ENCODE measurements at regions not wholly inside any gene's neighbourhood (a gene's known extent, or its start where the extent isn't known, plus 50 kb on each side); places are given as distances from the start of the nearest gene placed in this dataset.
"Not testable (repeated sequence)": the region's sequence is repeated elsewhere in the genome, so short reads cannot be mapped to it uniquely, and the experiment has no call there.

GRCh38 chrX:3787856-3788255, 74.4 kb upstream of the PRKX start:
- Histone ChIP-seq H3F3A (replicated peaks; ENCODE audit: insufficient read depth) (no peaks in the 10 kb centered on the region), H4K20me1 (ENCODE audit: insufficient read depth) (no peaks in the 10 kb centered on the region), H3K27me3 (ENCODE audit: insufficient read depth) (peaks cover 13% of the 10 kb centered on the region; the same call in 1 of the 2 replicates), H3K27ac (ENCODE audit: low read depth in 2 of 2, low read length in 1 of 2) (no peak overlapping the region), H2AFZ (ENCODE audit: low read depth) (no peak overlapping the region), H3K9ac (no peak overlapping the region), H3K4me1 (ENCODE audit: control insufficient read depth in 1 of 2, insufficient read depth in 2 of 2, low read depth in 1 of 2, low read length in 1 of 2) (no peaks in the 10 kb centered on the region), H3K79me2 (ENCODE audit: insufficient read depth) (no peaks in the 10 kb centered on the region), H3K9me2 (no peaks in the 10 kb centered on the region), H3K4me2 (no peak overlapping the region), H3K4me3 (ENCODE audit: low read depth in 2 of 2, low read length in 1 of 2) (no peak overlapping the region), H3K9me3 (no peaks in the 10 kb centered on the region), H3K36me3 (replicated peaks in 1 of 2; ENCODE audit: control insufficient read depth in 1 of 2, insufficient read depth in 2 of 2, low read length in 1 of 2) (no peaks in the 10 kb centered on the region)
- 22% methylated on average over 4 of the region's 4 CpGs for WGBS (ENCODE audit: low lambda C conversion rate)
- no peak for DNase-seq
- TF ChIP-seq SIN3A (IDR thresholded peaks at IDR 0.05; ENCODE audit: borderline replicate concordance, low read depth, low read length) (no peak), TEAD4 (IDR thresholded peaks at IDR 0.05; ENCODE audit: borderline replicate concordance, insufficient read depth) (no peak), POLR2AphosphoS5 (IDR thresholded peaks at IDR 0.05; ENCODE audit: low read depth, low read length) (no peak), FOSL2 (IDR thresholded peaks at IDR 0.05; ENCODE audit: borderline replicate concordance, low read depth) (no peak), SMC3 (IDR thresholded peaks at IDR 0.05; ENCODE audit: low read depth, low read length) (no peak), RXRA (IDR thresholded peaks at IDR 0.05; ENCODE audit: borderline replicate concordance, low read depth) (no peak), YY1 (IDR thresholded peaks at IDR 0.05; ENCODE audit: low read depth) (no peak), NRF1 (IDR thresholded peaks at IDR 0.05; ENCODE audit: low read depth, low read length) (no peak), REST (IDR thresholded peaks at IDR 0.05; ENCODE audit: low read depth, low read length) (no peak), EP300 (IDR thresholded peaks at IDR 0.05; ENCODE audit: borderline replicate concordance in 1 of 2, low read depth in 1 of 2, low read length in 1 of 2) (no peak), RFX5 (IDR thresholded peaks at IDR 0.05; ENCODE audit: low read length) (no peak), JUND (IDR thresholded peaks at IDR 0.05) (no peak), GATA2 (CRISPR knock-in tag; IDR thresholded peaks at IDR 0.05) (no peak), EZH2phosphoT487 (IDR thresholded peaks at IDR 0.05; ENCODE audit: borderline replicate concordance, low read depth) (no peak), TAF1 (IDR thresholded peaks at IDR 0.05; ENCODE audit: borderline replicate concordance, low read depth, low read length) (no peak), MEF2A (IDR thresholded peaks at IDR 0.05; ENCODE audit: borderline replicate concordance, low read depth) (no peak), ELF1 (IDR thresholded peaks at IDR 0.05) (no peak), IRF3 (IDR thresholded peaks at IDR 0.05; ENCODE audit: low read depth, low read length) (no peak)
- TF ChIP-seq, protein P1, sequence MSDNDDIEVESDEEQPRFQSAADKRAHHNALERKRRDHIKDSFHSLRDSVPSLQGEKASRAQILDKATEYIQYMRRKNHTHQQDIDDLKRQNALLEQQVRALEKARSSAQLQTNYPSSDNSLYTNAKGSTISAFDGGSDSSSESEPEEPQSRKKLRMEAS (IDR thresholded peaks at IDR 0.05; ENCODE audit: low read depth) = no peak
- TF ChIP-seq, protein P2, sequence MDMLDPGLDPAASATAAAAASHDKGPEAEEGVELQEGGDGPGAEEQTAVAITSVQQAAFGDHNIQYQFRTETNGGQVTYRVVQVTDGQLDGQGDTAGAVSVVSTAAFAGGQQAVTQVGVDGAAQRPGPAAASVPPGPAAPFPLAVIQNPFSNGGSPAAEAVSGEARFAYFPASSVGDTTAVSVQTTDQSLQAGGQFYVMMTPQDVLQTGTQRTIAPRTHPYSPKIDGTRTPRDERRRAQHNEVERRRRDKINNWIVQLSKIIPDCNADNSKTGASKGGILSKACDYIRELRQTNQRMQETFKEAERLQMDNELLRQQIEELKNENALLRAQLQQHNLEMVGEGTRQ (IDR thresholded peaks at IDR 0.05; ENCODE audit: borderline replicate concordance, low read depth, low read length) = no peak
- ChIA-PET POLR2A (interaction anchor here (0.7 kb wide), 1 partner anchor 8 kb away, joined by 3 read pairs; no protein-coding TSS in a partner anchor), CTCF (interaction anchor here (0.9 kb wide), 1 partner anchor 12 kb away, joined by 3 read pairs; no protein-coding TSS in a partner anchor)

GRCh38 chrX:3785822-3786221, 72.4 kb upstream of the PRKX start:
- POLR2A ChIA-PET; H3K4me1 ChIP-seq (ENCODE audit: control insufficient read depth in 1 of 2, insufficient read depth in 2 of 2, low read depth in 1 of 2, low read length in 1 of 2); H3K27me3 ChIP-seq (ENCODE audit: insufficient read depth); CTCF ChIA-PET; H3K9me3 ChIP-seq; H3K36me3 ChIP-seq (replicated peaks in 1 of 2; ENCODE audit: control insufficient read depth in 1 of 2, insufficient read depth in 2 of 2, low read length in 1 of 2); H3K79me2 ChIP-seq (ENCODE audit: insufficient read depth); H3K4me2 ChIP-seq; H3K9ac ChIP-seq; H4K20me1 ChIP-seq (ENCODE audit: insufficient read depth); H3K4me3 ChIP-seq (ENCODE audit: low read depth in 2 of 2, low read length in 1 of 2); H3K27ac ChIP-seq (ENCODE audit: low read depth in 2 of 2, low read length in 1 of 2); H2AFZ ChIP-seq (ENCODE audit: low read depth); H3K9me2 ChIP-seq; DNase-seq; H3F3A ChIP-seq (replicated peaks; ENCODE audit: insufficient read depth): not testable (repeated sequence)
- 40% methylated on average over 2 of the region's 2 CpGs for WGBS (ENCODE audit: low lambda C conversion rate)

Data from SK-N-SH (cell line).